ENCODE measurements at regions not wholly inside any gene's neighbourhood (a gene's known extent, or its start where the extent isn't known, plus 50 kb on each side); places are given as distances from the start of the nearest gene placed in this dataset.

DNA sequence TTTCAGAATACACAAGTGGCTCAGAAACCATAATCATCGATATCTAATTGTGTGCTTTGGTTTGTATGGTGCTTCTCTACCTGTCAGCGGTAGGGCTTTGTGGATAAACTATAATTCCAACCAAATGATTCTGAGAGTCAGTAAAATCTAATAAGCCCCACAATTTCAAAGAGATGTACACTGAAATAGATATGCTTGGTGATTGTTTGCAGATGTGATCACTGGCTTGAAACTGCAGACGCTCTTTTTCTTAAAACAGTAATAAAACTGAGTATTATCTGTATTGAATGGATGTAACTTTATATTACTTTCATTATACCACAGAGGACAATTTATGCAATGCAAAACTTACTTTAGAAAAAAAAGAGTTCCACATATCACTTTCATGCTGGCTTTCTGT is 198.8 kb upstream of the ANXA10 start:
- TF ChIP-seq SP1 (IDR thresholded peaks at IDR 0.05) (no peak), BHLHE40 (IDR thresholded peaks at IDR 0.05; ENCODE audit: borderline replicate concordance) (no peak), ELF4 (IDR thresholded peaks at IDR 0.05) (no peak), LEF1 (IDR thresholded peaks at IDR 0.05; ENCODE audit: borderline replicate concordance) (no peak), HDGF (IDR thresholded peaks at IDR 0.05; ENCODE audit: borderline replicate concordance) (no peak), FOXA1 (IDR thresholded peaks at IDR 0.05) (no peak), FOXM1 (IDR thresholded peaks at IDR 0.05; ENCODE audit: borderline replicate concordance) (no peak), SUZ12 (IDR thresholded peaks at IDR 0.05) (no peak), NFRKB (IDR thresholded peaks at IDR 0.05) (no peak), FOXK2 (IDR thresholded peaks at IDR 0.05) (no peak), TARDBP (IDR thresholded peaks at IDR 0.05) (no peak), ZNF384 (IDR thresholded peaks at IDR 0.05) (no peak)
